ENCODE measurements at regions not wholly inside any gene's neighbourhood (a gene's known extent, or its start where the extent isn't known, plus 50 kb on each side); places are given as distances from the start of the nearest gene placed in this dataset.
"Not testable (repeated sequence)": the region's sequence is repeated elsewhere in the genome, so short reads cannot be mapped to it uniquely, and the experiment has no call there.

- no peak for DNase-seq
These were observed 154.1 kb upstream of the SPRED2 start for GRCh38 chr2:65586516-65586915.

- no peak for DNase-seq
These were observed 150.7 kb upstream of the SPRED2 start for GRCh38 chr2:65583061-65583460.

- DNase-seq = no peak
These were observed 150.0 kb upstream of the SPRED2 start for GRCh38 chr2:65582364-65582763.

- no peak for DNase-seq
These were observed 148.4 kb upstream of the SPRED2 start for GRCh38 chr2:65580824-65581223.

- no peak for DNase-seq
These were observed 147.3 kb upstream of the SPRED2 start for GRCh38 chr2:65579506-65580235.

GRCh38 chr2:65577654-65578053 lies 145.3 kb upstream of the SPRED2 start:
- no peak for DNase-seq

GRCh38 chr2:65576861-65577601 lies 144.6 kb upstream of the SPRED2 start:
- DNase-seq = no peak

- DNase-seq = no peak
These were observed 143.9 kb upstream of the SPRED2 start for GRCh38 chr2:65576278-65576677.

- DNase-seq = no peak
These were observed 142.6 kb upstream of the SPRED2 start for GRCh38 chr2:65574993-65575392.

- not testable (repeated sequence) for DNase-seq
These were observed 136.4 kb upstream of the SPRED2 start for GRCh38 chr2:65568656-65569440.

- DNase-seq = no peak
These were observed 134.2 kb upstream of the SPRED2 start for GRCh38 chr2:65566617-65567016.

- no peak for DNase-seq
These were observed 133.3 kb upstream of the SPRED2 start for GRCh38 chr2:65565681-65566080.

GRCh38 chr2:65564299-65564698 lies 131.9 kb upstream of the SPRED2 start:
- DNase-seq = no peak

GRCh38 chr2:65562890-65563289 lies 130.5 kb upstream of the SPRED2 start:
- DNase-seq = no peak

- no peak for DNase-seq
These were observed 126.3 kb upstream of the SPRED2 start for GRCh38 chr2:65558743-65559142.

- DNase-seq = no peak
These were observed 125.5 kb upstream of the SPRED2 start for GRCh38 chr2:65557616-65558573.

GRCh38 chr2:65554765-65555591 lies 122.6 kb upstream of the SPRED2 start:
- no peak for DNase-seq

GRCh38 chr2:65553504-65554074 lies 121.2 kb upstream of the SPRED2 start:
- DNase-seq = no peak

GRCh38 chr2:65551528-65551927 lies 119.1 kb upstream of the SPRED2 start:
- DNase-seq = no peak

- no peak for DNase-seq
These were observed 117.8 kb upstream of the SPRED2 start for GRCh38 chr2:65550246-65550645.

- DNase-seq = no peak
These were observed 117.2 kb upstream of the SPRED2 start for GRCh38 chr2:65549631-65550030.
